ENCODE measurements at regions not wholly inside any gene's neighbourhood (a gene's known extent, or its start where the extent isn't known, plus 50 kb on each side); places are given as distances from the start of the nearest gene placed in this dataset.
A peak's percentile ranks its signal among the peaks of the same experiment; 100 is the strongest.

GRCh38 chr5:25964009-25964372 lies 1074.4 kb downstream of the CDH9 start:
- DNase-seq = no peak

- no peak for DNase-seq
Observed at GRCh38 chr5:25963251-25964008, 1075.0 kb downstream of the CDH9 start.

- peak in 1 of 2 experiments; percentile 11 for DNase-seq
Observed at GRCh38 chr5:25955337-25955736, 1083.0 kb downstream of the CDH9 start.

- DNase-seq = no peak
Observed at GRCh38 chr5:25950681-25951080, 1087.7 kb downstream of the CDH9 start.

- no peak for DNase-seq
Observed at GRCh38 chr5:25948278-25948677, 1090.1 kb downstream of the CDH9 start.

- no peak for DNase-seq
Observed at GRCh38 chr5:25944786-25945185, 1093.6 kb downstream of the CDH9 start.

GRCh38 chr5:25909163-25909562 lies 1129.2 kb downstream of the CDH9 start:
- no peak for DNase-seq

GRCh38 chr5:25905646-25906045 lies 1132.7 kb downstream of the CDH9 start:
- DNase-seq = no peak

- DNase-seq = no peak
Observed at GRCh38 chr5:25892211-25892610, 1146.2 kb downstream of the CDH9 start.

- no peak for DNase-seq
Observed at GRCh38 chr5:25891691-25892090, 1146.7 kb downstream of the CDH9 start.

GRCh38 chr5:25881318-25882036 lies 1156.9 kb downstream of the CDH9 start:
- DNase-seq = no peak

- no peak for DNase-seq
Observed at GRCh38 chr5:25863811-25864210, 1174.6 kb downstream of the CDH9 start.

- peak; percentile 13 to 16 for DNase-seq
Observed at GRCh38 chr5:25862276-25862675, 1176.1 kb downstream of the CDH9 start.

GRCh38 chr5:25858019-25858418 lies 1180.4 kb downstream of the CDH9 start:
- peak; percentile 58 to 78 for DNase-seq

GRCh38 chr5:25851301-25851700 lies 1187.1 kb downstream of the CDH9 start:
- DNase-seq = no peak

- DNase-seq = no peak
Observed at GRCh38 chr5:25850581-25850980, 1187.8 kb downstream of the CDH9 start.

- no peak for DNase-seq
Observed at GRCh38 chr5:25849270-25849669, 1189.1 kb downstream of the CDH9 start.

- no peak for DNase-seq
Observed at GRCh38 chr5:25823330-25823873, 1178.6 kb upstream of the CDH10 start.
